Psoas muscle (tissue), 7 donors: ENCODE measurements at regions not wholly inside any gene's neighbourhood (a gene's known extent, or its start where the extent isn't known, plus 50 kb on each side); places are given as distances from the start of the nearest gene placed in this dataset.

Source experiments
- ATAC-seq, 4 donors: fragments of 200-7000 bp; cut with Tn5 transposase; one replicate each; pipeline ENCODE4 v1.9.1; 2020; ENCODE audit warnings: moderate library complexity in 3 of 4, mild to moderate bottlenecking in 2 of 4
- DNase-seq, 2 donors: peaks; one replicate each; pipeline ENCODE4 v3.0.0-alpha.2; 2020
- H3K27ac ChIP-seq: fragments of 200-600 bp; one replicate; pipeline ENCODE4 v1.8.0; 2022
- H3K27me3 ChIP-seq, 3 donors: fragments of 200-600 bp in 1 of 3; one replicate each; pipeline versions ENCODE4 v1.6.1 to v1.8.0; 2013 to 2022; ENCODE audit warnings: low read length in 2 of 3, mild to moderate bottlenecking in 2 of 3, moderate library complexity in 1 of 3; ENCODE audit not compliant: insufficient read depth in 3 of 3
- H3K36me3 ChIP-seq, 2 donors: fragments of 200-600 bp in 1 of 2; one replicate each; pipeline versions ENCODE4 v1.6.1 to v1.8.0; 2013 to 2022; ENCODE audit warnings: low read depth in 1 of 2, mild to moderate bottlenecking in 1 of 2, moderate library complexity in 1 of 2; ENCODE audit not compliant: insufficient read depth in 1 of 2
- H3K4me1 ChIP-seq: fragments of 200-600 bp; one replicate; pipeline ENCODE4 v1.8.0; 2022
- H3K4me3 ChIP-seq: fragments of 200-600 bp; one replicate; pipeline ENCODE4 v1.8.0; 2022; ENCODE audit warnings: mild to moderate bottlenecking
- H3K9me3 ChIP-seq: fragments of 200-600 bp; one replicate; pipeline ENCODE4 v1.8.0; 2022
- CTCF ChIP-seq: fragments of 200-600 bp; IDR thresholded peaks from one replicate; pipeline ENCODE4 v1.8.0; 2022; ENCODE audit warnings: antibody characterized with exemption
- WGBS, 3 donors: extraction: QIAGEN DNeasy Blood & Tissue Kit; methylation state at CpG; one replicate each; pipeline versions ENCODE4 v1.1.6 to v1.1.7; 2013; 5-methylcytosine and 5-hydroxymethylcytosine counted together
- intact Hi-C, 2 donors: fragments of 100-400 bp; cut with DNase I; formaldehyde crosslinking; loops; one replicate each; pipeline versions ENCODE4 v1.11.0 to v1.14.2; 2022
- donor health status: healthy with polysubstance abuse.
- donor health status: DM: no; HTN: no; CAD: no; lungs with moderate emphysema.
- donor health status: Bipolar disorder and iron deficiency.
- donor health status: healthy.
- donor health status: DM: yes; HTN: yes; CAD: no.
- donor health status: DM: no; HTN: no; CAD: no.
- donor health status: DM: yes; HTN: yes; CAD: no.

- TF ChIP-seq CTCF, result no peak
- Histone ChIP-seq H3K36me3 (no peaks in the 10 kb centered on the region), H3K27me3 (peaks cover 2 to 49% (median 16%) of the 10 kb centered on the region in 3 donors), H3K9me3 (no peaks in the 10 kb centered on the region), H3K4me1 (peaks cover 19% of the 10 kb centered on the region), H3K27ac (no peak overlapping the region), H3K4me3 (no peak overlapping the region)
- intact Hi-C loops, result no loop called here
- ATAC-seq, result no peak
- 82 to 87% (median 83%) methylated on average over 16 of the region's 16 CpGs for WGBS, 3 donors
- no peak for DNase-seq
These were observed 104.7 kb downstream of the ENGASE start for GRCh38 chr17:79179334-79179733.

DNA sequence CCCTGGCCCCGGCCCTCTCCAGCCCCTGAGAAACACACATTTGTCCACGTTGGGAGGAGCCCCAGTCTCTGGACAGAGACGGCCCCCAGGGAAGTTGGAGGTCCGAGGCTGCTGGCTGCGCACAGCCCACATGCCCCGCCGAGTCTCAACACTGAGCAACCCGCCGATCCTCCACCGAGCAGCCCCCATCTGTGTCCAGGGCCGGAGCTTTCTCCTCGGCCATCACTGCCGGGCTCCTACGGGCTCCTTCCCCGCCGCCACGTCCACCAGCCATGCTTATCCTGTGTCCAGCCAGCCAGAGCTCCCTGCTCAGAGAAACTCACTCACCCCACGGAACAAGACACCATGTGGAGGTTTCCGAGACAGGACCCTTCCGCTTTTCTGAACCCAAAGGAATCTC lies 103.3 kb downstream of the ENGASE start:
- no peak for TF ChIP-seq CTCF
- H3K27me3 ChIP-seq, result peaks cover 0 to 36% (median 5%) of the 10 kb centered on the region in 3 donors
- ATAC-seq, result no peak
- no peak overlapping the region for H3K4me3 ChIP-seq
- DNase-seq, result no peak
- 52 to 61% (median 59%) methylated on average over 20 of the region's 20 CpGs for WGBS, 3 donors
- no peak overlapping the region for H3K27ac ChIP-seq
- H3K9me3 ChIP-seq, result no peaks in the 10 kb centered on the region
- intact Hi-C loops, result no loop called here
- H3K36me3 ChIP-seq, result no peaks in the 10 kb centered on the region
- H3K4me1 ChIP-seq, result peaks cover 12% of the 10 kb centered on the region

DNA sequence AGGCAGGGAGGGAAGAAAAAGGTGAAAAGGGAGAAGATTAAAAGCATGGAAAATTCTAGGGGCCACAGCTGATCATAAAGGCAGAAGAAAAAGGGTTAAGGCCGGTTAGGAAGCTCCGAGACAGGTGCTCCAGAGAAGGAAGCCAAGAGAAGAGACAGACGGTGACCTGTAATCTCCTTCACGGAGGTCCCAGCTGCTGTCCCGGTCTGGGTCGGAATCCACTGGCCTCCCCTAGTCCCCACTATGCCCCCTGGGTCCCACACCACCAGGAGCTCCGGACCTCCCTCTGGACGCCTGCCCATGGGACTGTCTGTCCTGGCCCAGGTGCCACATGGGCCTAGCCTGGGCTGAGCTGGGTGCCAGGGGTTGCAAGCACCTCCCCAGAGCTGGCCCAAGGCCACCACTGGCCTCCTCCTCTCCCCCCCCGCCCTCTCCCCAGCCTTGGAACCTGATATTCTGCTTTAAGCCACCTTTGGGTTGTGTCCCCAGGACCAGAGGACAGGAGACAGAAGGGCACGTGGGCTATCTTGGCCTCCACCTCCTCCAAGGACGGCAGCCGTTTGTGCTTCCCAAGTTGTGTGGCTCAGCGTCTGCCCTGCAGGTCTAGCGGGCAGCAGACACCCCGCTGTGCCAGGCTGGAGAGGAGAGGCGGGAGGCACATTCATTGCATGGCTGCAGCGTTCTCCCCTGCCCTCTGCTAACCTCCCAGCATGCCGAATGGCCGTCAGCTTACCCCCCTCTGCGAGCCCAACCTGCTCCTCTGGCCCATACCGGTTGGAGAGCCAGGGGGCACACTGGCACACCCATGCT lies 102.4 kb downstream of the ENGASE start:
- Histone ChIP-seq H3K4me1 (peaks cover 12% of the 10 kb centered on the region), H3K36me3 (no peaks in the 10 kb centered on the region), H3K4me3 (no peak overlapping the region), H3K27ac (no peak overlapping the region), H3K9me3 (no peaks in the 10 kb centered on the region), H3K27me3 (peaks cover 0 to 28% (median 5%) of the 10 kb centered on the region in 3 donors)
- ATAC-seq (peak in 3 of 4 donors; percentile 31 to 70 (median 58)), DNase-seq (no peak)
- WGBS, 3 donors, result 21 to 31% (median 26%) methylated on average over 17 to 21 of the region's 21 CpGs
- no peak for TF ChIP-seq CTCF
- intact Hi-C loops, result no loop called here

- no peak for TF ChIP-seq CTCF
- Histone ChIP-seq H3K4me1 (peaks cover 12% of the 10 kb centered on the region), H3K9me3 (no peaks in the 10 kb centered on the region), H3K36me3 (no peaks in the 10 kb centered on the region), H3K4me3 (no peak overlapping the region), H3K27me3 (peaks cover 0 to 21% (median 0%) of the 10 kb centered on the region in 3 donors), H3K27ac (no peak overlapping the region)
- DNase-seq (no peak), ATAC-seq (no peak)
- WGBS, 3 donors, result 76 to 80% (median 79%) methylated on average over 28 of the region's 28 CpGs
- intact Hi-C loops, result no loop called here
These were observed 100.6 kb downstream of the ENGASE start for GRCh38 chr17:79174905-79175856.
